ENCODE measurements at regions not wholly inside any gene's neighbourhood (a gene's known extent, or its start where the extent isn't known, plus 50 kb on each side); places are given as distances from the start of the nearest gene placed in this dataset.

GRCh38 chr5:83864652-83865051, 144.0 kb upstream of the HAPLN1 start:
- ChIA-PET CTCF (ENCODE audit: partially characterized antibody) (no interaction called here), POLR2A (ENCODE audit: partially characterized antibody) (no interaction called here)
- no peak for FAIRE-seq
- Histone ChIP-seq H3K23me2 (ENCODE audit: low read depth, low read length) (no peaks in the 10 kb centered on the region), H4K20me1 (replicated peaks in 1 of 2; ENCODE audit: control insufficient read depth in 1 of 2, insufficient read depth in 2 of 2, low read length in 2 of 2) (no peaks in the 10 kb centered on the region), H3K18ac (ENCODE audit: extremely low read depth, low read length) (no peak overlapping the region), H3K9ac (replicated peaks in 1 of 4; ENCODE audit: extremely low read depth in 1 of 4, low read depth in 3 of 4, low read length in 3 of 4) (no peak overlapping the region), H3K4me1 (replicated peaks in 1 of 4; ENCODE audit: control insufficient read depth in 3 of 4, insufficient read depth in 4 of 4, low read length in 3 of 4) (no peaks in the 10 kb centered on the region), H2BK15ac (ENCODE audit: low read length) (no peak overlapping the region), H4K5ac (ENCODE audit: insufficient read length, low read depth, low read length) (no peak overlapping the region), H2BK120ac (replicated peaks; ENCODE audit: low read depth, low read length) (no peak overlapping the region), H3K4me2 (ENCODE audit: insufficient read depth in 1 of 2, low read depth in 2 of 2, low read length in 2 of 2) (no peak overlapping the region), H2AK5ac (ENCODE audit: low read depth, low read length) (no peak overlapping the region), H4K91ac (replicated peaks; ENCODE audit: insufficient read length, low read length) (no peak overlapping the region), H3K36me3 (ENCODE audit: control insufficient read depth in 2 of 4, insufficient read depth in 4 of 4, low read length in 3 of 4) (no peaks in the 10 kb centered on the region), H2BK12ac (ENCODE audit: low read depth, low read length) (no peak overlapping the region), H2AFZ (ENCODE audit: low read length) (peak overlapping the region; percentile 70; the same call in 1 of the 2 replicates), H3K27me3 (replicated peaks in 1 of 4; ENCODE audit: control insufficient read depth in 3 of 4, extremely low read depth in 1 of 4, insufficient read depth in 3 of 4, low read length in 3 of 4) (no peaks in the 10 kb centered on the region), H4K8ac (ENCODE audit: extremely low read depth, insufficient read depth, low read length) (no peak overlapping the region), H3K79me2 (ENCODE audit: control insufficient read depth in 1 of 2, insufficient read depth in 2 of 2, low read length in 2 of 2) (no peaks in the 10 kb centered on the region), H3K56ac (replicated peaks; ENCODE audit: insufficient read length, low read depth, low read length) (no peak overlapping the region), H3K4ac (replicated peaks; ENCODE audit: insufficient read length, low read depth, low read length) (no peak overlapping the region), H3K79me1 (ENCODE audit: low read depth, low read length) (no peaks in the 10 kb centered on the region), H3K14ac (ENCODE audit: insufficient read length) (no peak overlapping the region), H3K4me3 (ENCODE audit: extremely low read depth in 1 of 4, insufficient read depth in 2 of 4, low read depth in 3 of 4, low read length in 4 of 4) (no peak overlapping the region), H2BK20ac (ENCODE audit: low read length) (no peak overlapping the region), H3K23ac (ENCODE audit: insufficient read length) (no peak overlapping the region), H3K27ac (ENCODE audit: low read depth, low read length) (no peak overlapping the region), H3K9me3 (ENCODE audit: insufficient read depth in 2 of 2, low read depth in 1 of 2, low read length in 1 of 2) (no peaks in the 10 kb centered on the region), H2BK5ac (ENCODE audit: low read depth, low read length) (no peak overlapping the region)
- 89% methylated on average over 1 of the region's 1 CpG; no CpG with 5 or more reads in 1 of the 2 experiments for WGBS, 2 experiments (ENCODE audit: extremely low coverage in 1 of 2, insufficient coverage in 1 of 2, insufficient read length in 1 of 2, insufficient replicate concordance in 2 of 2, low coverage in 1 of 2, low lambda C conversion rate in 2 of 2, missing lambda C conversion rate in 1 of 2)
- DNase-seq (ENCODE audit: low read depth in 1 of 2, low spot score in 2 of 2), result no peak
- TF ChIP-seq ZNF274 (IDR thresholded peaks at IDR 0.05; ENCODE audit: borderline replicate concordance, extremely low read depth, low read length), result no peak
